Epidermal melanocyte (primary cell): ENCODE measurements at regions not wholly inside any gene's neighbourhood (a gene's known extent, or its start where the extent isn't known, plus 50 kb on each side); places are given as distances from the start of the nearest gene placed in this dataset.
"Not testable (repeated sequence)": the region's sequence is repeated elsewhere in the genome, so short reads cannot be mapped to it uniquely, and the experiment has no call there.

Experiments
- DNase-seq: peaks from one replicate; pipeline ENCODE4 v3.0.0; 2011; ENCODE audit warnings: low spot score; ENCODE audit not compliant: insufficient read length

DNA sequence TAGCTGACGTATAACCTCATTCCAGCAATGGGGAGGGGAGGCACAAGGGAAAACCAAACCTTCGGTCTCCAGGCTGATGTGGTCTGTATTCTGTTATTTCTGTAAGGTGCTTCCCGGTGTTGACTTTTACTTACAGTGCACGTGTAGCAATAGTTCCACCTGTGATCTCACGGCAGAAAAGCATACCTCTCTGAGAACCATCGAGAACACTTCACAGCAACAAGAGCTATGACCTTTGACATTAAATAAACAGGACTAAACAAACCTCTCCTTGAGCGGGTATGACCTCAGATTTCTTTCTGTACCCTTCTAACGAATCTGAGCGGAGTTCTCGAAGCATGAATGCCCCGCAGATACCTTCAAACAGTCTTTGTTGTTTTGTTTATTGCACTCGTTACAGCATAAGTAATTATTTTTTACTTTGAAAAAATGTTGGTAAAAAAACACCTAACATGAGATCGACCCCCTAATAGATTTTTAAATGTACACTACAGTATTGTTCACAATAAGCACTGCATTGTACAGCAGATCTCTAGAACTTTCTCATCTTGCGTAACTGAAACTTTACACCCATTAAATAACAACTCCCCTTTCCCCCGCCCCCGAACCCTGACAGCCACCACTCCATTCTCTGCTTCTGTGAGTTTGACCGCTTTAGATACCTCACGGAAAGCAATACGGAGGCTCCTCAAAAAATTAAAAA, 282.3 kb downstream of the GATA3 start:
- no peak for DNase-seq

DNA sequence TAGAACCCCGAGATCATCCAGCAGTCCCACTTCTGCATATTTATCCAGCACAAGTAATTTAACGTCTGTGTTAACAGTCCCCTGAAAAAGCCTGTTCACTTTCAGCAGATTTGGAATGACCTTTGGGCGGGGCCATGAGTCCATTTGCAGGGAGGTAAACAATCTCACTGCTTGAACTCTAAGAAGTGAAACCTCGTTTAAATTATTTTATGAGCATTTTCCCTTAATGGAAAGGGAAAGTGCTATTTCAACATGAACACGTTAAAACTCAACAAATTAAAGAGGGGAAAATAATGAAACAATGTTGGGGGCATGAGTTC, 282.8 kb downstream of the GATA3 start:
- no peak for DNase-seq

DNA sequence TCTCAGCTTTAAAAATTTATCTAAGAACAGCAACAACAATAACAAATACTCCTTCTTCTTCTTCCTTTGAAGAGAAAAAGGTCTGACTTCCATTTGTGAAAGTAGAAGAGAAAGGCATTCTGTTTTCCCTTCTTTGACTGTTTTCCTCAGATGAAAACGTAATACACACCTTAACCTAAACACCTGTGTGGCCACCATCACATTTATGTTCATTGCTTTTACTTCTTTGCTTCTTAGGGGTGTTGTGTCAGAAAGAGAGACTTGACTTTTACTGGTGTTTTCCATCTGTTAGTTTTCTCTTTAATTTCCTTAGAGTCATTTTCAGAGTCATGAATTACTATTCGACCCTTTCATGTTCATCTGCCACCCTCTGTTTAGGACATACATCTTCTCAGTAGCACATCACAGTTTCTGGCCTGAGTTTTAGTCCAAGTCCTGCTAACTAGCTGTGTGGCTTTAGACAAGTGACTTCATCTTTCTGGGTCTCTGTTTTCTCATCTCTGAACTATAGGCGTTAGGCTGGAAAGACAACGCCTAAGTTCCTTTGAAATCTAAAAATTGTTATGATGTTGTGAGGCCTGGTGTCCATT, 283.8 kb downstream of the GATA3 start:
- no peak for DNase-seq

DNA sequence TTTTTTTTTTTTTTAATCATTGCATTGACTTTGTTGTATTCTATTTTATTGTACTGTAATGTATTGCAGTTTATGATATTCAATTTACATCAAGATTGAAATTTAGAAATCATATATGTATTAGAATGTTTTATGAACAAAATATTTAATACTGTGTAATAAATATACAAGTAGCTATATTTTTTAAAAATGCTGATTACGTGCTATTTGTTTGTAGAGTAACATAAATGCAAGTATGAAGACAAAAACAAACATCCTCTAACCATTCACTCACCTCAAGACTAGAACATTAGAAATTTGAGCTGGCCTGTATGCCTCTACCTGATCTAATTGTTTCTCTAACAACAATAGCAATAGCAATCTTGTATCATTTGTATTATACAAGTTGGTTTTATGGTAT, 290.3 kb downstream of the GATA3 start:
- no peak for DNase-seq

DNA sequence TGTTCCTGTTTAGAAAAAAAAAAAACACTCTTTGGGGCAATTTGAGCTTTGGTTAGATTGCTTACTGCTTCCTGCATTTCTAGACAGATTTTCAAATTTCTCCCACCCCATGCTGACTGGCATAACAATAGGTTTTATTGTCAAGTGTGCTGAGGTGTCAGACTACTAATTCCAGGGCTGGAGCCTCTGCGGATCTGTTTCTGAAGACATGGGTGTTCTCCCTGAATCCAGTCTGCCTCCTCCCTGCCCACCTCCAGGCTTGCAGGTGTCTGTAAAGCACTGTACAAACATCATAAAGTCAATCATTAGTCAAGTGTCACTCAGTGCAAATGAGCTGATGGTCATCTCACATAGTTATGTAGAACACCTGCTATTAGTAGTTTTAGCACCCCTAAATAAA, 292.4 kb downstream of the GATA3 start:
- DNase-seq = no peak

DNA sequence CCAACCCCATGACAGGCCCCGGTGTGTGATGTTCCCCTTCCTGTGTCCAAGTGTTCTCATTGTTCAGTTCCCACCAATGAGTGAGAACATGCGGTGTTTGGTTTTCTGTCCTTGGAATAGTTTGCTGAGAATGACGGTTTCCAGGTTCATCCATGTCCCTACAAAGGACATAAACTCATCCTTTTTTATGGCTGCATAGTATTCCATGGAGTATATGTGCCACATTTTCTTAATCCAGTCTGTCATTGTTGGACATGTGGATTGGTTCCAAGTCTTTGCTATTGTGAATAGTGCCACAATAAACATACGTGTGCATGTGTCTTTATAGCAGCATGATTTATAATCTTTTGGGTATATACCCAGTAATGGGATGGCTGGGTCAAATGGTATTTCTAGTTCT, 293.1 kb downstream of the GATA3 start:
- not testable (repeated sequence) for DNase-seq

DNA sequence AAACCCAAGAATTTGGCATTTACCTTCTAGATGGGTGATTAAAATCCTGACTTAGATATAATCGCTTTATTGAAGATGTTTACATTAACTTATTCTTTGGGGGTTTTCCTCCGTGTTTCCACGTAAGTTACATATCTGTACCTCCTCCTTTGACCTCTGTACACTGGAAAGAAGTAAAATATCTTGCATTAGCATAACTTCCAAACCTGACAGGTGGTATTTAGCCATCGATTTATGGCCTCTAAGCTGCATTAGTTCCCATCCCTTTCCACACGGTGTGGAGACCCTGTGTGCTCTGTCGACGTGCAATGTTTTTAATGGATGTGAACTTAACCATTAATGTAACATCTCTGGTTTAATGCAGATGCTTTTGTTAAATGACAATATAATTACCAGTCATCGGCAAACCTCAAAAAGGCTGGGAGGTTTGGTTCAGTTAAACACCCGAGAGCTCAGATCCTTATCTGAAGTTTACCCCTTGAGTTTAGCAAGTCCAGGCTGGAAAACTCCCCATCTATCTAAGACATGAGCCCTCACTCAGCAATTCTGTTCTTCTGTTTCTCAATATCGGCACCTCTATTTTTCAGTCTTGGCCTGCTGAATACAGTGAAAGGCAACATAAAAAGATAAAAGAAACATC, 295.2 kb downstream of the GATA3 start:
- DNase-seq = no peak

DNA sequence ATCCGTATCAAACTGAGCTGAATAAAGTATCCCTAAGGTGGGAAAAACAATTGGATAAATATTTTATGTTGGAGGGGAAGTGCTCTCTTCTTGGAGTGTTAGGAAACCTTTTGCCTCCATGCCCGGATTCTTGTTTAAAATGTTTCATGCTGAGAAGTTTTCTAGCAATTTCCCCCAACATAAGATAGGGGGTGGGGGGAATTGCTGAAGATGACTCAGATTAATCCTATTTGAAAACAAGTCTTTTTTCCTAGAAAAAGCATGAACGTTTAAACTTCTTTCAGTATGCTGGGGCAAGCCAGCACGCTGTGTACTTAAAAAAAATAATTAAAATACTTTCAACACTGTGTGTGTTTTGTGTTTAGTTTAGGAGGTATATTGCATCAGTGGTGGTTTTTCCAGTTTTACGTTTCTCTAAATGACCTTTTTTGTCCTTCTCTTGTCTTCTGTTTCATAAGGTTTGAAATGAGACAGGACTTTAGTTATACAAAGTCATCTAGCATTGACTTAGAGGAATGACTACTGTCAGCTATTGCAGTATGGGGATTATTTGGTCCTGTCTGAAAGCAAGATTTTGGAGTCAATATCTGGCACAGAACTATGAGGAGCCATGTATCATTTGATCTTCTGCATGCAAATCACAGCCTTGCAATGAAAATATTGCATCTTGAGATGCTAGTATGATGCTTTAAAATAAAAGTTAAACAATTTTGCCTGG, 295.9 kb downstream of the GATA3 start:
- DNase-seq = no peak

DNA sequence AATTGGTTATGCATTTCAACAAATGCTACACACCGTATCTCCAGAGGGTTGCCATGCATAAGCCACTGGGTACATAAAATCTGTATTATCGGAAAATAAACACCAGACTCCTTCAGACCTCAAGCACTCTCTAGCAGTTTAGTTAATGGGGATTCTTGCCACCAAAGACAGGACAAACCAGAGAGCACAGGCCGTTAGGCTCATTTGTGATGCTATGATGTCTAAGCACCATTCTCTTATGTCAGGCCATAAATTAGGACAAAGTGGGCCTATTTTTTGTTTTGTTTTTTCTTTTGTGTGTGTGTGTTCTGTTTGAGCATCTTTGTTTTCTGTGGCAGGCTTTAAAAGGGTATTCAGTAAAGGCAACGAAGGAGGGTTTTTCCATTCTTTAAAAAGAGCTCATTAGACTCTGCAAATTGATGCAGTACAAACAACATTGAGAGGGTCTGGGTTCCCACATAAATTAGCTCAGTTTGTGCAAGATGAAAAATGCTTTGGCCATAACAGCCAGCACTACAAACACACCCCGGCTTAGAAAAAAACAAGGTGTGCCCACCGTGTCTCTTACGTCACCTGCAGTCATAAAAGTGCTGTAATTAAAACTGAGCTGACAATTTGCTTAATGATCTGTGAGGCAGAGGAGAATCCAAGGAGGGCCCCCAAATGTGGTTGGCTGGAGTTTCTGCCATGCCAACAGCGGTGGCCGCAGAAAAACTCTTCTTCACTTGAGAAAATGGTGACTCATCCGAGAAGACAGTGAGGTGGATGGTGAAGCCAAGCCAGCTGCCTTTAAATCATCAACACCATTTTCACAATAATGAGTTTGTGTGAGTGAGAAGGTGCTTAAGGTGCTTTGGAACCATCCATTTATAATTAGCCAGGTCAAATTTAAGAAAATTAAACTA, 297.9 kb downstream of the GATA3 start:
- no peak for DNase-seq

DNA sequence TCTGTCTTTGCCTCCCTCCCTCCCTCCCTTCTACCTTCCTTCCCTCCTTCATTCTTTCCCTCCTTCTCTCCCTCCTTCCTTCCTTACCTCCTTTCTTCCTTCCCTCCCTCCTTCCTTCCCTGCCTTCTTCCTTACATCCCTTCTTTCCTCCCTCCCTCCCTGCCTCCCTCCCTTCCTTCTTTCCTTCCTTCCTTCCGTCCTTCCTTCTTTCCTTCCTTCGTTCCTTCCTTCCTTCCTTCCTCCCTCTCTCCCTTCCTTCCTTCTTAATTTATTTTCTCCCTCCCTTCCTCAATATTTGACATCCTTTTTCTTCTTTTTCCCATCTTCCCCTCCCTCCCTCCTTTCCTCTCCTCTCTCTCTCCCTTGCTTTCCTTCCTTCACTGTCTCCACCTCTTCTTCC, 301.8 kb downstream of the GATA3 start:
- no peak for DNase-seq

DNA sequence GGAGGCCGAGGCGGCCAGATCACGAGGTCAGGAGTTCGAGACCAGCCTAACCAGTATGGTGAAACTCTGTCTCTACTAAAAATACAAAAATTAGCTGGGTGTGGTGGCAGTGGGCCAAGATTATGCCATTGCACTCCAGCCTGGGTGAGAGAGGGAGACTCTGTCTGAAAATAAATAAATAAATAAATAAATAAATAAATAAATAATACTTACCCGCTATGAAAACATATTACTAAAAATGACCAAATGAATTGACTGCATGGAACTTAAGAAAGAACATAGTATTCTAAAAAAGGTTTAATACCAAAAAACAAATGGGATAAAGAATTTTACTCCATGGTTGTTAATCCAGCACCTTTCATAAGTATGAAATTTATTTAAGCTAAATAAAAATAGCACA, 305.0 kb downstream of the GATA3 start:
- no peak for DNase-seq

DNA sequence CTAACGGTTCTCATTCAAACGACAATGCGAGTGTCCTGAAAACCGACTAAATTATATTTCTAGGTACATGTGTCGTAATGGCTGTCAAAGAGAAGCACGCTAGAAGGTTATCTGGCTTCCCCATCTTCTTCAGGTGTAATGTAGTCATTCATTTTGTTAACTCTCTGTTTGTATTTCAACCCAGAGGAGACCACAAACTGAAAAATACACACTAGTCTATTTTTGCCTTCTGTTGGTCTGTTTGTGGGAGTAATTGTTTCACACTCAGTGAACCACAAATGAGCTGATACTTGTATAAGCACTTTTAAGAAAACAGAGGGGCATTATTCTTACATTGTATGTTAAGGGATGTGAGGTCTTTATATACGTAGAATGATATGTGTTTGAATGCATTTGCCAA, 305.9 kb downstream of the GATA3 start:
- no peak for DNase-seq

DNA sequence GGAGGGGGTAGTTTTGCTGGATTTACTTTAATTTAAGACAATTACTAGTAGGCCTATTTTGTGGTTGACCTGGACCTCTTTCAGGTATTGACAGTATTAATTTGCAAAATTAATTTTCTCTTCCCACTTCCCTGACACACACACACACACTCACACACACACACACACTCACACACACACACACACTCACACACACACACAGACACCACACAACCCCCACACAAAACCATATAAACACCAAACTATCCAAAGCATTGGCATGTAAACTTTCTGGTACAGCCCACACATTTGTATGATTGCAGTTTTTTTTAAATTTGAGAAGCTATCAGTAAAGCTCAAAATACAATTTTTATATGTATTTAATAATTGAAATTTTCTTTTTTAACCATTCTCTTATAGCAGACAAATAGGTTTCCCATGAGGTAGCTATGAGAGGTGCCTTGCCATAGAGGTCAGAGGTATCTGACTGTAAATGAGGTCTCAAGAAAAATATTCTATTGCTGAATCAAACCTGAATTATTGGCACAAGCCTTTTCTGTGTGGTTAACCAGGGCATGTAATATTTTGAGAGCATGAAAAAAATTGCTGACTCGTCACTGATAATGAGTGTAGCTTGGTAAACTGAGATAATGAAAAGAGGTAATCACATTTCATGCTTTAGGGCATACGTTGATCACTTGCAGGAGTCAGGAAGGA, 306.5 kb downstream of the GATA3 start:
- no peak for DNase-seq

DNA sequence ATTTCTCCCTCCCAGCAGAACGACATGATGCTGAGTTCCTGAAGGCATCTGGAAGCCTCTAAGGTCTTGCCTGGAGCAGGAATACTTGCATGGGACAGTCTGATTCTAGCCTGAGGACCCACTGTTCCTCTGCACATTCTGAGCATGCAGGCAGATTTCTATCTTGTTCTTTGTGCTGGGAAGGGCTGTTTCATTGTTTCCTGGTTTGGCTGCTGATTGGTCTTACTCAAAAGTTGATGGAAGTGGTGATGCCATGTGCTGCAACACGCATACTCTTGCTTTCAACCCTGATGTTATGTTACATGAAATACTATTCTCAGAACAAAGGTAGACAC, 307.0 kb downstream of the GATA3 start:
- no peak for DNase-seq

DNA sequence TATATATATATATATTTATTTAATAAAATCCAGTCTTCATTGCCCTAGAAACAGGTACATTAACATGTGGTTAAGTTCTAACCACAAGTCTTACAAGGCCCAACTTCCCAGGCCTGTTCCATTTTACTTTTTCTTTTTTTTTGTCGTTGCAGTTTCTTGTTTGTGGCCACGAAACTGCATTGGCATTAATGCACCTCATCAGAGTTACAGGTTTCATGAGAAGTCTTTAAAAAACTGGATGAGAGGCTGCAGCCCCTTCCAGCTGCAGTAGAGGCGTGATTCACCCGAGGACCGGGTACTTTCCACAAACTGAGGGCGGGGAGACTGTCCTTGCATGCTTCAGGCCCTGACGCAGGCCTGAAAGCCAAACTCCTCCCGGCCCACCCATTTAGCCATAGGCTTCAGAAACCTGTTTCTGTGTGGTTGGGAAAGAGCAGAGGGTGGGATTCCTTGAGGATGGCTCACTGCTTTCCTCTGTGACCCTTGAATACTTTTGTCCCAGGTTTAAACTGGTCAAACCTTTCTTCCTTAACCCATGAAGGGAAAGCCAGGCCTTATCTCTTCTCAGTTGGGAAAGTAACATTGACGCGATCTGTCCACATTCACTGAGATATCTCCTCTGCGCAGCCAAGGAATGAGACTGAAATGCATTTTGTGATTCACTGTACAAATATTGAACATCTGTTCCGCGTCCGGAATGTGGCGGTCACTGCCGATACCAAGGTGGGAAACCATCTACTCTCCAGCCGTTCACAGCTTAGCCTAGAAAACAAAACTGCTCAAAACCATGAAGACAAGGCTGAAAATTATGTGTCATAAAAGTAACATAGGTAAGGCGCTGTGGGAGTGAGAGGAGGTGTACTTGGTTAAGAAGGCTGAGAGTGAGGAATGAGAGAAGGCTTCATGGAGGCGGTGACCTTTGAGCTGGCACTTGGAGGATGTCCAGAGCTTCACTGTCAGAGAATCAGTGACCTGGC, 311.7 kb downstream of the GATA3 start:
- DNase-seq = no peak

DNA sequence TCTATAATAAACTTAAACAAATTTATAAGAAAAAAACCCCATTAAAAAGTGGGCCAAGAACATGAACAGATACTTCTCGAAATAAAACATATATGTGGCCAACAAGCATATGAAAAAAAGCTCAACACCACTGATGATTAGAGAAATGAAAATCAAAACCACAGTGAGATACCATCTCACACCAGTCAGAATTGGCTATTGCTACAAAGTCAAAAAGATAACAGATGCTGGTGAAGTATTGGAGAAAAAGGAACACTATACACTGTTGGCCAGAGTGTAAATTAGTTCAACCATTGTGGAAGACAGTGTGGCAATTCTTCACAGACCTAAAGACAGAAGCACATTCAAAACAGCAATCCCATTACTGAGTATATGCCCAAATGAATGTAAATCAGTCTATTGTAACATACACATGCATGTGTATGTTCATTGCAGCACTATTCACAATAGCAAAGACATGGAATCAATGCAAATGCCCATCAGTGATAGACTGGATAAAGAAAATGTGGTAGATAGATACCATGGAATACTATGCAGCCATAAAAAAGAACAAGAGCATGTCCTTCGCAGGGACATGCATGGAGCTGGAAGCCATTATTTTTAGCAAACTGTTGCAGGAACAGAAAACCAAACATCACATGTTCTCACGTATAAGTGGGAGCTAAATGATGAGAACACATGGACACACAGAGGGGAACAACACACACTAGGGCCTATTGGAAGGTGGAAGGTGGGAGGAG, 313.4 kb downstream of the GATA3 start:
- DNase-seq = not testable (repeated sequence)

DNA sequence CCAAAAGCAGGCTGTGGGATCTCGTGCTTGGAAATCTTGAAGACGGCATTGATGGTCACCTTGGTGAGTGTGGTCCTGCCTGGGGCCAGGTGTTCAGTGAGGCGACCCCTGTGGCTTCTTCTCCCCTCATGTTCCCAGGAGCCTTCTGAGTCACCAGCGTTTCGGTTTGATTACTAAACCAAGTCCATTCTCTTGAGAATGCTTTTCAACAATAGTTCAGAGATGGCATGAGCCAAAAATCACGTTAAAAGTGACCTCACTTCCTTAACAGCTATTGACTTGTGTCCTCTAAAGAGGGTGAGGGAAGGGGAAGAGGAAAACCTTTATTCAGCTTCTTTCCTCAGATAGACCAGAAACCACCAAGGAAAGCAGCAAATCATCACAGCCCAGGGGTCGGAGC, 315.2 kb downstream of the GATA3 start:
- no peak for DNase-seq

DNA sequence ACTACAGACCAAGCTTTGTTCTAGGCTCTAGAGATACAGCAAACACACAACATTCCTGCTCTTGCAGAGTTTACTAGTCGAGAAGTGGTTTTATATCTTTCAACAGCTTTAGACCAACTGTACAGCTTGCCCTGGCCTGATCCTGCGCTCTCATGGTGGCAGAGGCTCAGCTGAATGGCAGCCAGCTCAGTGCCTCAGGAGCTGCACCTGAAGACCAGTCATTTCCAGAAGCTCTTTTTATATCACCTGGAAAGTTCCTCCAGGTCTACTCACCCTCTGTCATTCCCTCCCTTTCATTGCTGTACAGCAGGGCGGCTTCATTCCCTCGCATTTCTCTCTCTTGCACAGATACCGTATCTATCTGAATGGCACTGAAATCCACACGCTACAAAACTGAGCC, 319.8 kb downstream of the GATA3 start:
- no peak for DNase-seq

DNA sequence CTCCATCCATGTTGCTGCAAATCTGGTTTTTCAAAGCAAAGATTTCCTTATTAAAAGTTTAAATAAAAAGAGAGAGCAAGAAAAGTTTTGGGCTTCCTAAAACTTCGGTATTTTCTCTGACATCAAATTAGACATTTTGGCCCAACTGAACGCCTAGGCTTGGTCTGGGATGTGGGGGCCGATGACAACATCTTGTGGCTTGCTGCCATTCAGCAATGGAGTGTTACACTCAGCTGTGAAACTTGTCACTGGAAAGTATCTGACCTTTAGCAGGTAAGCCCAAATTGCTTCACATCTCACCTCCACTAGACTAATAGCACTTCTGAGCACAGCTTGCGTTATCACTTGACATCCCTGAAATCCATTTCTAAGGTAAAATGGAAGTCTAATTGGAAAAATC, 320.6 kb downstream of the GATA3 start:
- no peak for DNase-seq
